ENCODE measurements at regions not wholly inside any gene's neighbourhood (a gene's known extent, or its start where the extent isn't known, plus 50 kb on each side); places are given as distances from the start of the nearest gene placed in this dataset.

DNA sequence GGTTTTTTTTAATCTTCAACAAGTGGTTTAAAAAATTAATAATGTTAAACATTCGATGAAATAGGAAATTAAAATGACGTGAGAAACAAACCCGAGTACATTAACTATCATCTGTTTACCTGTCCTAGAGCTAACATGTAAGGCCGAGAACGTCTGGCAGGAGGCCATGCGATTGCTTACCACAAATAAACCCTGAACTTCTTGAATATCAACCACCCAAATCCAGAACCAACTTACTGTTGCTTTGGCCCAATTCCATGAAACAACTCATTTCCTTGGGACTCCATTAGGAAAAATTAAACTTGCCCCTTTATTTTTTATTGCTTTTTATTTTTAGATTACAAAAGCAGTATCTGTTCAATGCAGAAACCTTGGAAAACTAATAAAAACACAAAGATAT lies 228.9 kb upstream of the IRS2 start:
- TF ChIP-seq, protein P1, sequence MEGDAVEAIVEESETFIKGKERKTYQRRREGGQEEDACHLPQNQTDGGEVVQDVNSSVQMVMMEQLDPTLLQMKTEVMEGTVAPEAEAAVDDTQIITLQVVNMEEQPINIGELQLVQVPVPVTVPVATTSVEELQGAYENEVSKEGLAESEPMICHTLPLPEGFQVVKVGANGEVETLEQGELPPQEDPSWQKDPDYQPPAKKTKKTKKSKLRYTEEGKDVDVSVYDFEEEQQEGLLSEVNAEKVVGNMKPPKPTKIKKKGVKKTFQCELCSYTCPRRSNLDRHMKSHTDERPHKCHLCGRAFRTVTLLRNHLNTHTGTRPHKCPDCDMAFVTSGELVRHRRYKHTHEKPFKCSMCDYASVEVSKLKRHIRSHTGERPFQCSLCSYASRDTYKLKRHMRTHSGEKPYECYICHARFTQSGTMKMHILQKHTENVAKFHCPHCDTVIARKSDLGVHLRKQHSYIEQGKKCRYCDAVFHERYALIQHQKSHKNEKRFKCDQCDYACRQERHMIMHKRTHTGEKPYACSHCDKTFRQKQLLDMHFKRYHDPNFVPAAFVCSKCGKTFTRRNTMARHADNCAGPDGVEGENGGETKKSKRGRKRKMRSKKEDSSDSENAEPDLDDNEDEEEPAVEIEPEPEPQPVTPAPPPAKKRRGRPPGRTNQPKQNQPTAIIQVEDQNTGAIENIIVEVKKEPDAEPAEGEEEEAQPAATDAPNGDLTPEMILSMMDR (IDR thresholded peaks at IDR 0.05): no peak
- no peak for TF ChIP-seq POLR2A (IDR thresholded peaks at IDR 0.05)
- no peak for TF ChIP-seq EP300 (IDR thresholded peaks at IDR 0.05)
- no peak for TF ChIP-seq POLR2AphosphoS5 (IDR thresholded peaks at IDR 0.05)
